A549 (cell line): ENCODE measurements at regions not wholly inside any gene's neighbourhood (a gene's known extent, or its start where the extent isn't known, plus 50 kb on each side); places are given as distances from the start of the nearest gene placed in this dataset.

ENCODE experiments used
- CTCF ChIP-seq: fragments of >200 bp; sonication (Bioruptor Twin); formaldehyde crosslinking; IDR thresholded peaks from 3 replicates; pipeline ENCODE4 v1.5.1; 2016
- ELK1 ChIP-seq: fragments of 150-350 bp; IDR thresholded peaks from 2 replicates; pipeline ENCODE4 v1.6.1; 2014; ENCODE audit warnings: low read depth, mild to moderate bottlenecking, low read length

GRCh38 chr2:48849770-48850169 lies 94.2 kb upstream of the LHCGR start:
- no peak for TF ChIP-seq CTCF
- no peak for TF ChIP-seq ELK1
